ENCODE measurements at regions not wholly inside any gene's neighbourhood (a gene's known extent, or its start where the extent isn't known, plus 50 kb on each side); places are given as distances from the start of the nearest gene placed in this dataset.

- no peak for DNase-seq (ENCODE audit: low read depth in 1 of 2, low spot score in 1 of 2)
These were observed 598.6 kb downstream of the AJAP1 start for GRCh38 chr1:5253036-5253435.

GRCh38 chr1:5250336-5250735, 595.9 kb downstream of the AJAP1 start:
- no peak for DNase-seq (ENCODE audit: low read depth in 1 of 2, low spot score in 1 of 2)

- DNase-seq (ENCODE audit: low read depth in 1 of 2, low spot score in 1 of 2): no peak
These were observed 590.9 kb downstream of the AJAP1 start for GRCh38 chr1:5245348-5245747.

GRCh38 chr1:5244631-5245285, 590.3 kb downstream of the AJAP1 start:
- no peak for DNase-seq (ENCODE audit: low read depth in 1 of 2, low spot score in 1 of 2)

GRCh38 chr1:5242850-5243249, 588.4 kb downstream of the AJAP1 start:
- no peak for DNase-seq (ENCODE audit: low read depth in 1 of 2, low spot score in 1 of 2)

- no peak for DNase-seq (ENCODE audit: low read depth in 1 of 2, low spot score in 1 of 2)
These were observed 585.5 kb downstream of the AJAP1 start for GRCh38 chr1:5239911-5240310.

GRCh38 chr1:5238351-5239130, 584.1 kb downstream of the AJAP1 start:
- DNase-seq (ENCODE audit: low read depth in 1 of 2, low spot score in 1 of 2): no peak

- no peak for DNase-seq (ENCODE audit: low read depth in 1 of 2, low spot score in 1 of 2)
These were observed 581.0 kb downstream of the AJAP1 start for GRCh38 chr1:5235355-5235899.

- DNase-seq (ENCODE audit: low read depth in 1 of 2, low spot score in 1 of 2): no peak
These were observed 578.1 kb downstream of the AJAP1 start for GRCh38 chr1:5232537-5232936.

- no peak for DNase-seq (ENCODE audit: low read depth in 1 of 2, low spot score in 1 of 2)
These were observed 577.3 kb downstream of the AJAP1 start for GRCh38 chr1:5231541-5232315.

GRCh38 chr1:5227114-5227513, 572.7 kb downstream of the AJAP1 start:
- DNase-seq (ENCODE audit: low read depth in 1 of 2, low spot score in 1 of 2): no peak

GRCh38 chr1:5225707-5226704, 571.6 kb downstream of the AJAP1 start:
- DNase-seq (ENCODE audit: low read depth in 1 of 2, low spot score in 1 of 2): no peak

- no peak for DNase-seq (ENCODE audit: low read depth in 1 of 2, low spot score in 1 of 2)
These were observed 568.8 kb downstream of the AJAP1 start for GRCh38 chr1:5223206-5223605.

GRCh38 chr1:5222626-5223025, 568.2 kb downstream of the AJAP1 start:
- DNase-seq (ENCODE audit: low read depth in 1 of 2, low spot score in 1 of 2): no peak

GRCh38 chr1:5221451-5221850, 567.0 kb downstream of the AJAP1 start:
- DNase-seq (ENCODE audit: low read depth in 1 of 2, low spot score in 1 of 2): no peak

GRCh38 chr1:5220821-5221220, 566.4 kb downstream of the AJAP1 start:
- no peak for DNase-seq (ENCODE audit: low read depth in 1 of 2, low spot score in 1 of 2)

- no peak for DNase-seq (ENCODE audit: low read depth in 1 of 2, low spot score in 1 of 2)
These were observed 566.0 kb downstream of the AJAP1 start for GRCh38 chr1:5220421-5220820.

GRCh38 chr1:5200006-5200405, 545.6 kb downstream of the AJAP1 start:
- no peak for DNase-seq (ENCODE audit: low read depth in 1 of 2, low spot score in 1 of 2)

GRCh38 chr1:5198328-5198727, 543.9 kb downstream of the AJAP1 start:
- DNase-seq (ENCODE audit: low read depth in 1 of 2, low spot score in 1 of 2): no peak

- DNase-seq (ENCODE audit: low read depth in 1 of 2, low spot score in 1 of 2): no peak
These were observed 537.1 kb downstream of the AJAP1 start for GRCh38 chr1:5191470-5191869.

- no peak for DNase-seq (ENCODE audit: low read depth in 1 of 2, low spot score in 1 of 2)
These were observed 535.0 kb downstream of the AJAP1 start for GRCh38 chr1:5189384-5189783.
